Epithelial cell of esophagus (primary cell): ENCODE measurements at regions not wholly inside any gene's neighbourhood (a gene's known extent, or its start where the extent isn't known, plus 50 kb on each side); places are given as distances from the start of the nearest gene placed in this dataset.
"Not testable (repeated sequence)": the region's sequence is repeated elsewhere in the genome, so short reads cannot be mapped to it uniquely, and the experiment has no call there.

Experiments used
- DNase-seq: peaks from one replicate; pipeline ENCODE4 v3.0.0; 2010; ENCODE audit warnings: low read depth
- H3K4me3 ChIP-seq: 2 replicates; pipeline ENCODE4 v1.5.1; 2011; ENCODE audit warnings: mild to moderate bottlenecking, low read length, control low read depth
- CTCF ChIP-seq: IDR thresholded peaks from 2 replicates; pipeline ENCODE4 v1.5.1; 2011; ENCODE audit warnings: low read depth, mild to moderate bottlenecking, low read length, control low read depth, inconsistent platforms; ENCODE audit not compliant: insufficient read depth; ENCODE audit errors: missing control alignments

GRCh38 chr5:117379521-117379920 is 804.9 kb upstream of the SEMA6A start:
- TF ChIP-seq CTCF = no peak
- no peak overlapping the region for H3K4me3 ChIP-seq
- DNase-seq = peak; percentile 32

GRCh38 chr5:117376748-117377147 is 802.1 kb upstream of the SEMA6A start:
- no peak for DNase-seq
- no peak overlapping the region for H3K4me3 ChIP-seq
- TF ChIP-seq CTCF = no peak

- no peak for TF ChIP-seq CTCF
- DNase-seq = no peak
- H3K4me3 ChIP-seq = no peak overlapping the region
Observed at GRCh38 chr5:117359895-117360294, 785.3 kb upstream of the SEMA6A start.

- no peak overlapping the region for H3K4me3 ChIP-seq
- TF ChIP-seq CTCF = no peak
- DNase-seq = no peak
Observed at GRCh38 chr5:117357886-117358285, 783.3 kb upstream of the SEMA6A start.

- H3K4me3 ChIP-seq = no peak overlapping the region
- no peak for DNase-seq
- no peak for TF ChIP-seq CTCF
Observed at GRCh38 chr5:117347280-117347679, 772.7 kb upstream of the SEMA6A start.

GRCh38 chr5:117343726-117344125 is 769.1 kb upstream of the SEMA6A start:
- H3K4me3 ChIP-seq = not testable (repeated sequence)
- DNase-seq = peak; percentile 8

- peak; percentile 24 for DNase-seq
- no peak for TF ChIP-seq CTCF
- H3K4me3 ChIP-seq = no peak overlapping the region
Observed at GRCh38 chr5:117337064-117337749, 762.6 kb upstream of the SEMA6A start.
